AG04450 (cell line): ENCODE measurements at regions not wholly inside any gene's neighbourhood (a gene's known extent, or its start where the extent isn't known, plus 50 kb on each side); places are given as distances from the start of the nearest gene placed in this dataset.
A peak's percentile ranks its signal among the peaks of the same experiment; 100 is the strongest.

ENCODE experiments used
- CTCF ChIA-PET: fragments of 300-600, 350-600 bp; formaldehyde crosslinking; extraction: SDS; loops from one replicate; lab custom pipeline; 2022; ENCODE audit warnings: antibody characterized with exemption, inconsistent platforms; lab: Charles Lee
- POLR2A ChIA-PET: fragments of 350-600 bp; formaldehyde crosslinking; extraction: SDS; loops from one replicate; lab custom pipeline; 2021; ENCODE audit warnings: antibody characterized with exemption, inconsistent platforms; lab: Yijun Ruan, JAX
- DNase-seq: peaks from one replicate; pipeline ENCODE4 v3.0.0-alpha.2; 2011; ENCODE audit warnings: low read depth, low spot score
- H3K27ac ChIP-seq: one replicate; pipeline ENCODE4 v1.5.1; 2012; ENCODE audit warnings: low read depth, low read length, control low read depth
- H3K27me3 ChIP-seq: one replicate; pipeline ENCODE4 v1.6.0; 2012; ENCODE audit warnings: low read length; ENCODE audit not compliant: control insufficient read depth, insufficient read depth
- H3K4me3 ChIP-seq: 2 replicates; pipeline ENCODE4 v1.5.1; 2011; ENCODE audit warnings: mild to moderate bottlenecking, low read depth, low read length, control low read depth
- H3K9me3 ChIP-seq: 2 replicates; pipeline ENCODE4 v1.5.1; 2012; ENCODE audit warnings: low read length; ENCODE audit not compliant: control insufficient read depth, insufficient read depth
- CTCF ChIP-seq: IDR thresholded peaks from 2 replicates; pipeline ENCODE4 v1.5.1; 2011; ENCODE audit warnings: low read depth, low read length, control low read depth, inconsistent platforms

GRCh38 chr17:6908807-6909206 lies 77.3 kb upstream of the TEKT1 start:
- CTCF ChIA-PET: interaction anchor here (0.6 to 3.2 kb wide), 4 partner anchors 19 to 1417 kb away, joined by 3 to 175 read pairs (median 58); partner anchors contain the start of gene BCL6B
- TF ChIP-seq CTCF: no peak
- no peak for DNase-seq
- POLR2A ChIA-PET: no interaction called here
- no peaks in the 10 kb centered on the region for H3K27me3 ChIP-seq
- no peaks in the 10 kb centered on the region for H3K9me3 ChIP-seq
- no peak overlapping the region for H3K4me3 ChIP-seq
- no peak overlapping the region for H3K27ac ChIP-seq

- no peak overlapping the region for H3K27ac ChIP-seq
- H3K4me3 ChIP-seq: no peak overlapping the region
- peak; percentile 76 for TF ChIP-seq CTCF
- H3K9me3 ChIP-seq: no peaks in the 10 kb centered on the region; the same call in 1 of the 2 replicates
- POLR2A ChIA-PET: no interaction called here
- no peak for DNase-seq
- peaks cover 5% of the 10 kb centered on the region for H3K27me3 ChIP-seq
- CTCF ChIA-PET: interaction anchor here (0.6 to 3.2 kb wide), 60 partner anchors 9 to 668 kb away, joined by 3 to 175 read pairs (median 5); partner anchors contain the start of genes ALOX12, BCL6B and RNASEK
Observed at GRCh38 chr17:6910987-6911603, 79.6 kb upstream of the TEKT1 start.

- Histone ChIP-seq H3K27me3 (peaks cover 8% of the 10 kb centered on the region), H3K27ac (no peak overlapping the region), H3K4me3 (no peak overlapping the region), H3K9me3 (no peaks in the 10 kb centered on the region; the same call in 1 of the 2 replicates)
- TF ChIP-seq CTCF: no peak
- ChIA-PET CTCF (interaction anchor here (0.5 to 4.9 kb wide), 8 partner anchors 9 to 233 kb away, joined by 3 to 218 read pairs (median 4); partner anchors contain the start of gene BCL6B), POLR2A (no interaction called here)
- no peak for DNase-seq
Observed at GRCh38 chr17:6912110-6913051, 80.9 kb upstream of the TEKT1 start.

GRCh38 chr17:6913608-6914443 lies 82.0 kb upstream of the ALOX12 start:
- Histone ChIP-seq H3K27me3 (peaks cover 8% of the 10 kb centered on the region), H3K27ac (no peak overlapping the region), H3K9me3 (no peaks in the 10 kb centered on the region; the same call in 1 of the 2 replicates), H3K4me3 (no peak overlapping the region)
- CTCF ChIA-PET: interaction anchor here (0.6 to 4.9 kb wide), 31 partner anchors 7 to 247 kb away, joined by 3 to 218 read pairs (median 4); partner anchors contain the start of genes ALOX12, BCL6B and RNASEK
- no peak for DNase-seq
- POLR2A ChIA-PET: interaction anchor here (1.1 kb wide), 1 partner anchor 90 kb away, joined by 3 read pairs; no protein-coding TSS in a partner anchor
- TF ChIP-seq CTCF: peak; percentile 77
